T-helper 1 cell (primary cell): ENCODE measurements at regions not wholly inside any gene's neighbourhood (a gene's known extent, or its start where the extent isn't known, plus 50 kb on each side); places are given as distances from the start of the nearest gene placed in this dataset.

Source experiments
- DNase-seq, 5 donors: peaks; one replicate each; pipeline ENCODE4 v3.0.0-alpha.2; 2012 to 2020

DNA sequence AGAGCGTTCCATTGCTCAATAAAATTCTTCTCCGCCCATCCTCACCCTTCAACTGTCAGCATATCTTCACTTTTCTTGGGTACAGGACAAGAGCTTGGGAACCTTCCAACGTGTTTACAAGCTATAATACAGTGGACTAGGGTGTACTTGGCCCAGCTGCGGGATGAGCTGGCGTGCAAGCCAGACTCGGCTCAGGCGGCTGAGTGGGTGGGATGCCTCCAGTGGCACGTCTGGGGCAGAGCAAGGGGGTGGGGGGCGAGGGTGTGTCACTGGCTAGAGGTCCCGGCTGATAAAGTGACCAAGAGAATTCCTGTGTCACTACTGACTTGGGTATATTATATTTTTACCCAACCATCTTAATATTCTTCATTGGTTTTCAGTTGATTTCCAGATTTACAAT lies 179.7 kb downstream of the EVA1A start:
- DNase-seq: no peak

DNA sequence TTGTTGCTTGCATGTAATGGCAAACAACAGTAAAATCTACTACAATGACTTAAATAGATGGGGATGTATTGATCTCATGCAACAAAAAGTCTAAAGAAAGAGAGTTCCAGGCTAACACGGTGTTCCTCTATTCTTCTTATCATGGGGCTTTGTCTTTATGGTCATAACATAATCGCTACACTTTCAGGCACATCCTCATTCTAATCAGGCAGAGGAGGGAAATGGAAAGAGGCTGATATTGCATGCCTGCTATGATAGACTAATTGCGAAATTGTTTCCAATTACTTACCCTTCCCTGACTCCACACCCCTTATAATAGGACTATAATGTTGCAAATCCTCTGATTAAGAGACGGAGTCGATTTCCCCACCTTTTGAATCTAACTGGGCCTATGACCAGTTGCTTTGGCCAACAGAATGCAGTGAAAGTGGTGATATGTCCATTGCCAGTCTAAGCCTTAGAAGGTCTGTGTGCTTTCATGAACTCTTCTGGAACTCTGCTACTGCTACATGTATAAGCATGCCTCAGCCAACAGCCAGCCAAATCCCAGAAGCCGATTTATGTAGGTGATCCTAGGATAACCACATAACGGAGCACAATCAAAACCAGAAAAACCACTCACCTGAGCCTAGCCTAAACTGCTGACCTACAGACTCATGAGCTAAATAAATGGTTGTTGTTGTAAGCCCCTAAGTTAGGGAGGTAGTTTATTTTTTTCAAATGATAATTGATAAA lies 180.3 kb upstream of the TACR1 start:
- no peak for DNase-seq

DNA sequence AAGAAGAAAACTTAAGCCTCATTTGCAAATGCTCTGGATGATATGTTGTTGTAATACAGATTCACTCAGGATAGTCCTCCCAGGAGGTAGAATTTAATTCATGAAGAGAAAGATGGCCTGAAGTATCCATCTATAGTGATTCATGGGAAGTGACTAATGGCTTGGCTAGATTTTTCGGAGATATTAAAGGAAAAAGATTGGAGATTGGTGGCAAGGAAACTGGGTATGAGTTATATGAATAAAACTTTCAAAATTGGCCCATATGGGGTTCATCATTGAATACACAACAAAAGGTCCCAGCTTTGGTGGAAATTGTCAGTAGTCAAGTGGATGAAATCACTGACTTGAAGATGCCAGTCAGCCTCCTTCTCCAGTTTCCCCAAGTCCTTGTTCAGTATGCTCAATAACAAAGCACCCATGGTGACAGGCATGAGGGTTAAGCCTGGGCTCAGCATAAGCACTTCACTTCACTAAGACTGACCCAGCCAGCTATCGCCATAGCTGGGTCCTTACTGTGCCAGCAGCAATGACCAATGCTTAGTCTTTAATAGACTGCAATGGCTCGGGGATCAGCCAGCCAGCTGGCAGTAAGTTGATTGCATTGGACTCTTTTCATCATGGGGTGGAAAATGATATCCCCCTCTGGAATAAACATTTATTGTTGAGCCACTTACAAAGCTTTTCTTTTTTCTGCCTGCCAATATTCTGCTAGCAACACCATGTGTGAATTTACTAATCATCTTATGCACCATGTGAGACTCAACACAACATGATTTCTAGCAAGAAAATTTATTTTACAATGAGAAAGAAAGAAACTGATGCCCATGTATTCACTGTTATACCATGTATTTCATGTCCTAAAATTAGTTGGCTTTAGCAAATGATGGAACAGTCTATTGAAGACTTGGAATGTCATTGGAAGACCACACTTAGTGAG lies 176.6 kb upstream of the TACR1 start:
- no peak for DNase-seq

GRCh38 chr2:75374414-75374957 lies 175.2 kb upstream of the TACR1 start:
- peak in 1 of 5 donors; percentile 1 for DNase-seq

DNA sequence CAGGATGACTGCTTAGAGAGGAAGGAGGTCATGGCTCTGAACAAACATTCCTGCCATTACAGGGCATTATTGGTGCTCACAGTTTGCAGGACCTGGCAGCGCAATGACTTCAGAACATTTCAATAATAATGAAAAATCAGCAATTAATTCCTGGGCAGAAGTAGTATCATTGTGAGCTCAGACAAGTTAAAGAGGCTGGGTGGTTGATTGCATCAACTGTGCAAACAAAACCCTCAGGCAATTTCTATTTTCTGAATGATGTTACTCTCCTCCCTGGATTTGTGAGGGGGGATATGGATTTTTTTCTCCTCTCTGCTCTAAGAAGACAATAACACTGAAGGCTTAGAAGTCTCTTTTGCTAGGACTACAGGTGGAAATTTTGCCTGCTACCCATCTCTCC lies 168.1 kb upstream of the TACR1 start:
- DNase-seq: no peak

GRCh38 chr2:75361486-75361885 lies 162.2 kb upstream of the TACR1 start:
- DNase-seq: no peak

DNA sequence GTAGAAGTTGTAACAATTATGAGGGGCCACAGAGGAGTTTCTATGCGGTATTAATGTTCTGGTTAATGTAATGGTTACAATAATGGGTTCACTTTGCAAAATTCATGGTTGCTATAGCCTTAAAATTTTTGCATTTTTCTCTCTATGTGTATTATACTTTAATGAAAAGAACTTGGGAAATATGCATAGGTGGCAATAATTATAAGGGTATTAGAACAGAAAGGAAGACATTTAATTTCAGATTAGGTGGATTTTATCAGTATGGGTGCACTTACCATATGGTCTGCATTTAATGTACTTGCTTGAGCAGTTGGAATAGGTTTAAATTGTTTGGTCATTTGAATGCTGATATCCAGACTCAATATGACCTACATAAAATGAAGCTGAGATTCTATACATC lies 161.6 kb upstream of the TACR1 start:
- no peak for DNase-seq

DNA sequence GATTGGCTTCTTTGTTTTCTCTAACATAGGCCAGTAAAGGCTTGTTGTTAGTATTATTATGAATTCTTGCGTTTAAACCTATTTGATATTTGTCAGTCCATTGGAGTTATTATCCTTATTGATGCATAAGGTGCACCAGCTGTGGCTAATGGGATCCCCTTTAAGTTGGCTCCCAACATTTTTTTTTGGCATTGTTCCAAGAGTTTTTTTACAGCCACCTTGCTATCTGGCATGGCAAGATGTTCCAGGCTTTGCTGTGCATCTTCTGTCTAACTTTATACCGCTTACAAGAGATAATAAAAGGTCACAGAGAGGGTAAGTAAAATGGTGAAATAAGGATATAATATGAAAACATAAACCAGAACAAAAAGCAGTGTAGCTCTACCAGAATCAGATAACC lies 157.5 kb upstream of the TACR1 start:
- DNase-seq: no peak

DNA sequence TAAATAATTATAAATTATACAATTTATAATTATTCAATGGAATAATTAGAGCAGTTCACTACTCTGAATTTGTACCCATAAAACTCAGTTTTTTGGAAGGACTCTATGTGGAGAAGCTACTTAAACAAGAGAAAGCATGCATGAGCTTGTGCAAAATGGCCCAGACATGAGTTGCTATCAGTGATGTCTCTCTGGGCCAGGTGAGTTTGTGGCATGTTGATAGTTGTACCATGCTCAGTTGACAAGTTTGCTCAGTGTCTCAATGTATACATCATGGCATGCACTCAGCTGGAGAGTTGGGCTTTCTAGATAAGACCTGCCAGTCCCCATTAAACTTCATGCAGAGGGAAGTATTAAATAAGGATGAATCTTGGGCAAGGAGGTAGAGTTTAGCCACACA lies 153.8 kb upstream of the TACR1 start:
- no peak for DNase-seq

DNA sequence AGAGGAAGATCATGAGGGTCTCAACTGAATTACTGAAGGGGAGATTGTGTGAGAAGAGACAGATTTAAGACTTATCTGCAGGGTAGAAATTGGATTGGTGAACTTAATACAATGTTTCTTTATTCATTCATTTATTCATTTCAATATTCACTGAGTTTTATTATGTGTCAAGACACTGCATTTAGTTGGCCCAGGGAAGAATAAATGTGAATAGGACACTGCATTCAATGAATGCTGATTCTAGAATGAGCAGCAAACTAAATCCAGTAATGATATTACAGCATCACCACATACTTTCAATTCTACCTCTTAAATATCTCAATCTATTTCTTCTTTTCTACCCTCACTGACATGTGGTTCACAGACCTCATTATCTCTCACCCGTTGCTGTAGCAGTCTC lies 149.0 kb upstream of the TACR1 start:
- no peak for DNase-seq

- no peak for DNase-seq
Observed at GRCh38 chr2:75344146-75344545, 144.8 kb upstream of the TACR1 start.

GRCh38 chr2:75342504-75343175 lies 143.3 kb upstream of the TACR1 start:
- no peak for DNase-seq

DNA sequence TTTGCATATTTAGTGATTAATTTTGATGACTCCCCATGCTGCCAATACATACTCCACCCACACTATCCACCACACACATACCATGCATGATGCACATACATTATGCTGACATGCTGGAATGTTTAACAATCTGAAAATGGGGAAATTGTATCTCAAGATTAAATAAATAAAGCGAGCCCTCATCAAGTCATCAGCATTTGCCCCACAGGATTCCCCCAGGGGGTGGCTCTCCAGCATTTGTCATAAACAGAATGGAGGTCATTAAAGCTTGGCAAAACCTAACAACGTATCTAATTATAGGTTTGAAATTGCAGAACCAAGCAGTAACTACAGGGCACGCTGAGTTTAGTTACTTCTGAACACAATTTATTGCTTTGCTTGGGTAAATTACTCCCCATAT lies 141.2 kb upstream of the TACR1 start:
- no peak for DNase-seq

DNA sequence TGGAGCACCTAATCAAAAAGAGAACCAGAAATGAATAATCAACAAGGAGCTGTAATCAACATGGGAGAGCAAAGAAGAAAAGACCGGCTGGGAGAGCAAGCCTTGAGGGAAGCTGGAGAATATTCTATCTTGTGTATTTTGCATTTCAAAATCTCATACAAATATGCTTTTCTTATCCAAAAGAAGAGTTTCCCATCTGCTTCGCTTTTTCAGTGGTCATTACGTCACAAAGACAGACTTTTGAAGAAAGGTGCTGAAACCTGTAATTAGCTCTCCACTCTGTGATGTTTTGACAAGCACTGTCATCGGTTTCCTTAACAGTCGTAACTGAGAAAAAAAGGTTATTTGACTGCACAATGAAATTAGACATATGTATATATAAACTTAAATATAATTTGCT lies 139.1 kb upstream of the TACR1 start:
- DNase-seq: no peak

GRCh38 chr2:75337619-75338018 lies 138.3 kb upstream of the TACR1 start:
- no peak for DNase-seq

DNA sequence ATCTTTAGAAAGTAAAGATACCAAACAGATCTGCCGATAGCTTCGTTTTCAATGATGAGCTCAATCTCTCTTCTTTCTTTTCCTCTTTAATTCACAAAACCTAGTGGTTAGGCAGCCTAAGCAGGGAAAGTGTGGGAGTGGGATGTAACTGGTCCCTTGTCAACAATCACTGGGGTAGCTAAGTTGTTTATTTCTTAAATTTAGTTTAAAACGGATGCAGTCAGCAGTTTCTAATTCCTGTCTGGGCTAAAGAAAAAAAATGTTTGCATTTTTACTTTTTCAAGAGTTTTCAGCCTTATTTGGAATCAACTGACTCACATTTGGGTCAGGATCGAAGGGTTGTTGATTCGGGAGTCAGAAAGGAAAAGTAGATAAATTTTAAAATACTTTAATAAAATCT lies 137.7 kb upstream of the TACR1 start:
- no peak for DNase-seq

DNA sequence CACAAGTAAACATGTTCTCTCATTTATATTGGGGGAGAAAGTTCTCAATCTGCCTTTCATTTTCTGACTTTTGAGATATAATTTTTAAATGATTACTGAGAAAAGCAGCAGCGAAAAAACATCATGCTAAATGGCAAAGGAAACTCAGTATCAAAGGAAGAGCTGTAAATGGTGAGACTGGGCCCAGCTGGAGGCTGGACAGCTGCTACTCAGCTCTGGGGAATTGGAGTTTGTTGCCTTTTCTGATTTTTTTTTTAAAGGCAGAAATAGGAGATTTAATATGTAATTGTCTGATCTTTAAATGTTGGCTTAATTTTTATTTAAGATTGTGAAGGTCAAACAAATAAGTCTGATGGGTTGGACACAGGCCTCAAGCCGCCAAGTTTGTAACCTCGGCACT lies 137.1 kb upstream of the TACR1 start:
- DNase-seq: no peak

GRCh38 chr2:75334076-75334475 lies 134.8 kb upstream of the TACR1 start:
- no peak for DNase-seq

DNA sequence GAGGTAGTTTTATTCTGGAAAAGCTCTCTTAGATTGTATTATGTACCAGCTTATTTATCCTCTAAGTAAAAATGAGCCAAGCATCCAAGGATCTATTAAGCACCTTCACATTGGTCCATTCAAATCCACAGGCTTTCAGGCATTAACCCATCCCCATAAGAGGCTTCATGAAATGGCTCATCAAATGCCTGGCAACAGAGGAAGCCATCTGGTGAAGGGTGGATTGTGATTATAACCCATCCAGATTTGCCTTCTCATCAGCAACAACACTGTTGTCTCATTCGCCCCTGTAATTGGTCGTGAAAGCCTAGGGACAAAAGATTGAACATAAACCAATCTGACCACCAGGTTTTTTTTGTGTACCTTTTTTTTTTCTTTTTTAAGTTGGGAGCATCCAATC lies 134.3 kb upstream of the TACR1 start:
- no peak for DNase-seq

- DNase-seq: no peak
Observed at GRCh38 chr2:75328156-75328555, 128.8 kb upstream of the TACR1 start.

GRCh38 chr2:75327334-75327733 lies 128.0 kb upstream of the TACR1 start:
- no peak for DNase-seq

DNA sequence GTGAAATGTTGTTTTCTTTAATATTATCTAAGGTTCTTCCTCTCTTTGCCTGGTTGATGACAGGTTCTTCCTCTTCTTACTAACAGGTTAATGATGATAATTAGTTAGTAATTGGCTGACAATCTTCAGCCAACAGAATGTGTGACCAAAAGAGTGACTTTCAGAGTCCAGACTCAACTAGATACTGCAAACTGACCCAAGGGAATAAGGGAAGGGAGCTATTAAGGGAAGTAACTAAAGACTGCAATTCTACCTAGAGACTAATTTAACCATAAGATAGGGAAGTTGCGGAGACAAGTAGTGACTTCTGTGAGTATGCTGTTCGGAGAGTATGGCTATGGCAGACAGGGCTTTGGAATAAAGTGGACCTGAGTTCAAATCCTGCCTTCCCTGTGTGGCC lies 127.3 kb upstream of the TACR1 start:
- DNase-seq: no peak

DNA sequence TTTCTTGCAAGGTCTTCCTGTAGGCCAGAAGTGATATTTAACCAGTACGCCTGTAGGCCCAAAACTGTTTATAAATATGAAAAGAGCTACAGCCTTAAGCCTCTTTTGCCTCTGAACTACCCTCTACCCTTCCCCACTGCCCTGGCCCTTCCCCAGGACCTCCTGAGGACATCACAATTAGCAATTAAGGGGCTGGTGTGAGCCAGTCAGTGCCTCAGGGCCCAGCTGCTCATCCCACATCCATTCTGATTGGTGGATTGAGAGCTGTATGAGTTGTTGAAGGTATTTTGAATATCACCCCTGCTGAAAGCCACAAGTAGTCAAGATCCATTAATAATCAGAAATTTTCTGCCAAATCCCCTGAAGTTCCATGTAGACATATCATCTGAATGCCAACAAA lies 126.3 kb upstream of the TACR1 start:
- DNase-seq: no peak
